Peyer's patch (tissue), 4 donors: ENCODE measurements at regions not wholly inside any gene's neighbourhood (a gene's known extent, or its start where the extent isn't known, plus 50 kb on each side); places are given as distances from the start of the nearest gene placed in this dataset.

Experiments used
- DNase-seq, 3 donors: peaks; one replicate each; pipeline ENCODE4 v3.0.0-alpha.2; 2017 to 2019
- H3K27ac ChIP-seq, 4 donors: fragments of 200-600 bp; sonication (generic); one replicate each; pipeline ENCODE4 v1.5.1; 2016 to 2019
- H3K27me3 ChIP-seq, 2 donors: fragments of 200-600 bp; sonication (generic); one replicate each; pipeline ENCODE4 v1.5.1; 2019
- H3K36me3 ChIP-seq, 3 donors: fragments of 200-600 bp; sonication (generic); one replicate each; pipeline ENCODE4 v1.5.1; 2016 to 2019
- H3K4me1 ChIP-seq, 4 donors: fragments of 200-600 bp; sonication (generic); one replicate each; pipeline ENCODE4 v1.5.1; 2016 to 2019
- H3K4me3 ChIP-seq, 4 donors: fragments of 200-600 bp; sonication (generic); 1 replicate in 3 of 4; 2 replicates in 1 of 4; pipeline ENCODE4 v1.5.1; 2016 to 2019; ENCODE audit warnings: mild to moderate bottlenecking in 1 of 4
- H3K9me3 ChIP-seq, 4 donors: fragments of 200-600 bp; sonication (generic); one replicate each; pipeline ENCODE4 v1.5.1; 2016 to 2019; ENCODE audit warnings: mild to moderate bottlenecking in 1 of 4
- CTCF ChIP-seq, 6 experiments: fragments of 450-650 bp in 4 of 6; fragments of 200-600 bp in 2 of 6; sonication (generic) in 1 of 6; IDR thresholded peaks; one replicate each; pipeline ENCODE4 v1.5.1; 2017 to 2019; ENCODE audit warnings: antibody characterized with exemption in 6 of 6, mild to moderate bottlenecking in 3 of 6, moderate library complexity in 1 of 6
- POLR2A ChIP-seq, 2 donors: fragments of 450-650 bp; IDR thresholded peaks; one replicate each; pipeline ENCODE4 v1.5.1; 2017; ENCODE audit warnings: antibody characterized with exemption in 2 of 2, mild to moderate bottlenecking in 2 of 2, moderate library complexity in 2 of 2

DNA sequence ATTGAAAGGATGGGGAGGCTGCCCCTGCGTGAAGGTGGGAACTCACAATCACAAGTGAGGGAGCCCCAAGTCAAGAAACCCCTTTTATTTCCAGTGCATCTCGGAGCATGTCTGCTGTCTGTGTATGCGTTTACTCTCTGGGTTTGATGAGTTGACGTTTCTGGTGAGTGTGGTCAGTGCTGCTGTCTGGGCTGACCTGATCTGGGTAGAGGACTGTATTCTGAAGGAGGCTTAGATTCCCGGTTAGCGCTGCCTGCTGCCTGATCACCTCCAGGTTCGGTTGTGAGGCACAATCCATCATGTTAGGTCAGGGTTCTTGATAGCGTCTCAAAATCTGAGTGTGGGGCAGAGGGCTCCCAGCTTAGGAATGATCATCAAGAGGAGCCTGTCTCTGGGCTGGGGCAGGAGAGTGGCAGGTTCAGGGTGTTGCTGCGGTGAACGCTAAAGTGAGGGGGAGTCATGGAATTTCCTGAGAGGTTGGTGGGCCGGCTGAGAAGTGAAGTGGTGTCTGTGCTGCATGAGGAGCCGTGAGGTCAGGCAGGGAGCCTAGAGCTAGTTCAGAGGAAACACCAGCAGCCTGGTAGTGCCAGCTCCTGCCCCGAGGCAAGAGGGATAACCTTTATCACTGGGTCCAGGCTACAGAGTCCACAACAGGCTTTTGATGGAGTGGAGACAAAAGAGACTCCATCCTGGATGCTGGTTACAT lies 225.3 kb upstream of the CST7 start:
- Histone ChIP-seq H3K27me3 (no peaks in the 10 kb centered on the region), H3K4me3 (no peak overlapping the region), H3K9me3 (no peaks in the 10 kb centered on the region), H3K27ac (no peak overlapping the region), H3K4me1 (no peaks in the 10 kb centered on the region), H3K36me3 (no peaks in the 10 kb centered on the region)
- DNase-seq, result no peak
- TF ChIP-seq POLR2A (IDR thresholded peaks at IDR 0.05) (no peak), CTCF (IDR thresholded peaks at IDR 0.05) (no peak)

DNA sequence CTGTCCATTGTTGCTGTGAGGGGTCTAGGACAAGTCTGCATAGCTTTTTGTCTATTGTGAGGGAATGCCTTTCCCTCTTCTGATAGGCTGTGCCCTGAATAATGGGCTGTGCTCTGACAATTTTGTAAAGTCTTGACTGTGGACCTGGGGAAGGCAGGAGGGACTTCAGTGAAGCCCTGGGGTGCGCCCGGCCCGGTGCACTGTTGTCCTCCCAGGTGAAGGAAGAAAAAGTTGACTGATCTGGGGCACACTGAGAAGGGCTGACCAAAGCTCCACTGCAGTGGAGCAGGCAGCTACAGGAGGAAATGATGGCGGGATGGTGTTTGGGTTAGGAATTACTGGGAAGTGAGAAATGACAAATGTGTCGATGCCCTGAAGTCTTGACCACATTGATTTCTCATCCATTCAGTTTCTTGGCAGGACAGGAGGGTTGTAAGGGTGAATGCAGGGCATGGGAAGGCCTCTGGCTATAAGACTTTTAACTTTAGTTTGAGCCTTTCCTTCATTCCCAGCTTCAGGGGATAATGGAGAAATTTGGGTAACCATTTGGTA lies 224.0 kb upstream of the CST7 start:
- DNase-seq, result no peak
- no peak for TF ChIP-seq POLR2A (IDR thresholded peaks at IDR 0.05)
- TF ChIP-seq CTCF (IDR thresholded peaks at IDR 0.05), result no peak
- H3K36me3 ChIP-seq, result no peaks in the 10 kb centered on the region

GRCh38 chr20:24727795-24728194 lies 221.3 kb upstream of the CST7 start:
- Histone ChIP-seq H3K27ac (no peak overlapping the region), H3K27me3 (no peaks in the 10 kb centered on the region), H3K4me3 (no peak overlapping the region), H3K4me1 (no peaks in the 10 kb centered on the region), H3K9me3 (no peaks in the 10 kb centered on the region), H3K36me3 (no peaks in the 10 kb centered on the region)
- no peak for DNase-seq
- TF ChIP-seq POLR2A (IDR thresholded peaks at IDR 0.05), result no peak
- TF ChIP-seq CTCF (IDR thresholded peaks at IDR 0.05), result no peak

More for the DNA sequence above, 224.0 kb upstream of the CST7 start:
- no peaks in the 10 kb centered on the region for H3K9me3 ChIP-seq
- no peaks in the 10 kb centered on the region for H3K27me3 ChIP-seq
- no peak overlapping the region for H3K27ac ChIP-seq
- no peak overlapping the region for H3K4me3 ChIP-seq
- no peaks in the 10 kb centered on the region for H3K4me1 ChIP-seq

GRCh38 chr20:24729896-24730605 lies 219.0 kb upstream of the CST7 start:
- no peak overlapping the region for H3K27ac ChIP-seq
- H3K36me3 ChIP-seq, result no peaks in the 10 kb centered on the region
- DNase-seq, result no peak
- no peaks in the 10 kb centered on the region for H3K4me1 ChIP-seq
- no peaks in the 10 kb centered on the region for H3K27me3 ChIP-seq
- no peak overlapping the region for H3K4me3 ChIP-seq
- TF ChIP-seq POLR2A (IDR thresholded peaks at IDR 0.05) (no peak), CTCF (IDR thresholded peaks at IDR 0.05) (no peak)
- H3K9me3 ChIP-seq, result no peaks in the 10 kb centered on the region

GRCh38 chr20:24730750-24731149 lies 218.3 kb upstream of the CST7 start:
- Histone ChIP-seq H3K36me3 (no peaks in the 10 kb centered on the region), H3K27ac (no peak overlapping the region), H3K4me3 (no peak overlapping the region), H3K4me1 (no peaks in the 10 kb centered on the region), H3K27me3 (no peaks in the 10 kb centered on the region), H3K9me3 (no peaks in the 10 kb centered on the region)
- no peak for DNase-seq
- no peak for TF ChIP-seq POLR2A (IDR thresholded peaks at IDR 0.05)
- no peak for TF ChIP-seq CTCF (IDR thresholded peaks at IDR 0.05)
